Pancreas (tissue), 10 donors: ENCODE measurements at regions not wholly inside any gene's neighbourhood (a gene's known extent, or its start where the extent isn't known, plus 50 kb on each side); places are given as distances from the start of the nearest gene placed in this dataset.

Experiments used
- ATAC-seq, 4 donors: fragments of 200-7000 bp; cut with Tn5 transposase; one replicate each; pipeline versions ENCODE4 v1.8.0 to v1.9.1; 2020; ENCODE audit warnings: mild to moderate bottlenecking in 4 of 4, moderate library complexity in 4 of 4
- DNase-seq, 6 donors: peaks; one replicate each; pipeline ENCODE4 v3.0.0-alpha.2; 2020
- FAIRE-seq: peaks from 2 replicates; lab custom pipeline; 2012; peaks lifted over from hg19 to GRCh38; lab: Jason Lieb, UNC
- H3K27ac ChIP-seq, 4 donors: fragments of 200-600 bp; sonication (generic); 1 replicate in 3 of 4; 2 replicates in 1 of 4; pipeline versions ENCODE4 v1.5.0 to v1.8.0; 2020
- H3K27me3 ChIP-seq, 4 donors: fragments of 200-600 bp; one replicate each; pipeline ENCODE4 v1.8.0; 2021
- H3K36me3 ChIP-seq, 3 donors: fragments of 200-600 bp; sonication (generic) in 1 of 3; one replicate each; pipeline versions ENCODE4 v1.5.0 to v1.8.0; 2020 to 2021
- H3K4me1 ChIP-seq, 3 donors: fragments of 200-600 bp; one replicate each; pipeline ENCODE4 v1.8.0; 2021
- H3K4me3 ChIP-seq, 4 donors: fragments of 200-600 bp; sonication (generic) in 2 of 4; one replicate each; pipeline versions ENCODE4 v1.5.0 to v1.8.0; 2020 to 2021
- H3K9me3 ChIP-seq, 4 donors: fragments of 200-600 bp; one replicate each; pipeline ENCODE4 v1.8.0; 2021
- CTCF ChIP-seq, 4 donors: fragments of 200-600 bp; sonication (generic) in 3 of 4; IDR thresholded peaks; one replicate each; pipeline versions ENCODE4 v1.5.0 to v1.8.0; 2021; ENCODE audit warnings: antibody characterized with exemption in 4 of 4
- WGBS, 2 donors: extraction: QIAGEN DNeasy Blood & Tissue Kit; methylation state at CpG; one replicate each; pipeline ENCODE4 v1.1.7; 2013; 5-methylcytosine and 5-hydroxymethylcytosine counted together
- intact Hi-C, 3 donors: fragments of 100-400 bp; cut with DNase I; formaldehyde crosslinking; loops; one replicate each; pipeline versions ENCODE4 v1.11.1 to v1.14.2; 2022
- donor health status: healthy with polysubstance abuse.
- donor health status: DM: no; HTN: no; CAD: no; lungs with moderate emphysema.
- donor health status: DM: no; HTN: no; CAD: no.
- donor health status: control.
- donor health status: control.
- donor health status: Bipolar disorder and iron deficiency.
- donor health status: DM: yes; HTN: yes; CAD: no.
- donor health status: DM: no; HTN: no; CAD: no.
- donor health status: DM: no; HTN: no; CAD: no.
- donor health status: DM: yes; HTN: yes; CAD: no.

GRCh38 chr3:80086426-80086825 is 318.6 kb upstream of the ROBO1 start:
- no peaks in the 10 kb centered on the region for H3K36me3 ChIP-seq
- FAIRE-seq (no peak), ATAC-seq (no peak), DNase-seq (no peak)
- no peak overlapping the region for H3K4me3 ChIP-seq
- no peak overlapping the region for H3K27ac ChIP-seq
- intact Hi-C loops, result no loop called here
- H3K27me3 ChIP-seq, result no peaks in the 10 kb centered on the region
- no peak for TF ChIP-seq CTCF (IDR thresholded peaks at IDR 0.05)
- no peaks in the 10 kb centered on the region for H3K4me1 ChIP-seq
- H3K9me3 ChIP-seq, result no peaks in the 10 kb centered on the region

- Histone ChIP-seq H3K4me1 (no peaks in the 10 kb centered on the region), H3K9me3 (no peaks in the 10 kb centered on the region), H3K4me3 (no peak overlapping the region), H3K27me3 (no peaks in the 10 kb centered on the region), H3K27ac (no peak overlapping the region), H3K36me3 (no peaks in the 10 kb centered on the region)
- ATAC-seq (no peak), DNase-seq (no peak), FAIRE-seq (no peak)
- intact Hi-C loops, result no loop called here
- TF ChIP-seq CTCF (IDR thresholded peaks at IDR 0.05), result no peak
Observed at GRCh38 chr3:80079886-80080285, 312.1 kb upstream of the ROBO1 start.

GRCh38 chr3:80068459-80068858 is 300.7 kb upstream of the ROBO1 start:
- Histone ChIP-seq H3K36me3 (no peaks in the 10 kb centered on the region), H3K27ac (no peak overlapping the region), H3K4me3 (no peak overlapping the region), H3K9me3 (no peaks in the 10 kb centered on the region), H3K27me3 (no peaks in the 10 kb centered on the region), H3K4me1 (no peaks in the 10 kb centered on the region)
- DNase-seq, result no peak
- no peak for ATAC-seq
- WGBS, 2 donors, result 30 to 36% methylated on average over 3 of the region's 3 CpGs
- no peak for FAIRE-seq
- intact Hi-C loops, result no loop called here
- no peak for TF ChIP-seq CTCF (IDR thresholded peaks at IDR 0.05)

- WGBS, 2 donors, result 69 to 81% methylated on average over 8 of the region's 8 CpGs
- intact Hi-C loops, result no loop called here
Observed at GRCh38 chr3:80063535-80063934, 295.7 kb upstream of the ROBO1 start.

GRCh38 chr3:80060664-80061063 is 292.9 kb upstream of the ROBO1 start:
- no peak overlapping the region for H3K27ac ChIP-seq
- DNase-seq (no peak), FAIRE-seq (no peak), ATAC-seq (no peak)
- no peak overlapping the region for H3K4me3 ChIP-seq
- 32 to 47% methylated on average over 1 of the region's 1 CpG for WGBS, 2 donors
- no peaks in the 10 kb centered on the region for H3K9me3 ChIP-seq
- H3K4me1 ChIP-seq, result no peaks in the 10 kb centered on the region
- intact Hi-C loops, result no loop called here
- no peaks in the 10 kb centered on the region for H3K27me3 ChIP-seq
- no peak for TF ChIP-seq CTCF (IDR thresholded peaks at IDR 0.05)
- no peaks in the 10 kb centered on the region for H3K36me3 ChIP-seq

More at GRCh38 chr3:80063535-80063934, 295.7 kb upstream of the ROBO1 start:
- H3K4me3 ChIP-seq, result no peak overlapping the region
- H3K36me3 ChIP-seq, result no peaks in the 10 kb centered on the region
- ATAC-seq (no peak), DNase-seq (no peak), FAIRE-seq (no peak)
- H3K4me1 ChIP-seq, result no peaks in the 10 kb centered on the region
- H3K9me3 ChIP-seq, result no peaks in the 10 kb centered on the region
- H3K27me3 ChIP-seq, result no peaks in the 10 kb centered on the region
- TF ChIP-seq CTCF (IDR thresholded peaks at IDR 0.05), result no peak
- H3K27ac ChIP-seq, result no peak overlapping the region
